ENCODE measurements at regions not wholly inside any gene's neighbourhood (a gene's known extent, or its start where the extent isn't known, plus 50 kb on each side); places are given as distances from the start of the nearest gene placed in this dataset.

GRCh38 chr4:126144543-126145237 lies 829.9 kb downstream of the FAT4 start:
- TF ChIP-seq ZNF274 (IDR thresholded peaks at IDR 0.05; ENCODE audit: low read depth, low read length) = no peak
- TF ChIP-seq YY1 (IDR thresholded peaks at IDR 0.05; ENCODE audit: insufficient read depth, insufficient read length) = no peak
